ENCODE measurements at regions not wholly inside any gene's neighbourhood (a gene's known extent, or its start where the extent isn't known, plus 50 kb on each side); places are given as distances from the start of the nearest gene placed in this dataset.

DNA sequence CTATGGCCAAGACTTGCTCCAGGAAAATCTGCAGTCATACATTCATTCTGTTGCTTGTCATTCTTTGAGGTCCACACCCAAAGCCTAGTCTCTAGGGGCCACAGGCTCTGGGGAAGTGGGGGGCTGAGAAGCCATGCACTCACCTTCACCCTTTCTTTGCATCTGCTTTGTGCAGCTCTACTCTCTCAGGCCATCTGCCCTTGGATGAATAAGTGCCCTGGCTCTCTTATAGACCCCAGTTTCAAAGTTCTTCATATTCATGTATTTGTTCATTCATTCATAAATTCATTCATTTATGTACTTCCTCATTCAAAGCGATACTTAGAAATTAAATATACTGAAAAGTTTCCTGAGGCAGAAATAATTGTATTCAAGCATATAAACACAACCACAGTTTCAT lies 130.3 kb upstream of the FAM98A start:
- CTCF ChIA-PET (ENCODE audit: partially characterized antibody), result no interaction called here
- Histone ChIP-seq H4K91ac (replicated peaks; ENCODE audit: insufficient read length, low read length) (no peak overlapping the region), H3K36me3 (ENCODE audit: control insufficient read depth in 2 of 4, insufficient read depth in 4 of 4, low read length in 3 of 4) (no peaks in the 10 kb centered on the region), H3K79me1 (ENCODE audit: low read depth, low read length) (no peaks in the 10 kb centered on the region), H4K8ac (ENCODE audit: extremely low read depth, insufficient read depth, low read length) (no peak overlapping the region; the same call in 1 of the 2 replicates), H2BK12ac (ENCODE audit: low read depth, low read length) (no peak overlapping the region), H2BK5ac (ENCODE audit: low read depth, low read length) (no peak overlapping the region), H3K23me2 (ENCODE audit: low read depth, low read length) (no peaks in the 10 kb centered on the region), H2BK20ac (ENCODE audit: low read length) (no peak overlapping the region; the same call in 1 of the 2 replicates), H3K27ac (ENCODE audit: low read depth, low read length) (no peak overlapping the region), H3K9me3 (ENCODE audit: insufficient read depth in 2 of 2, low read depth in 1 of 2, low read length in 1 of 2) (no peaks in the 10 kb centered on the region; a peak in 1 of 4 replicates), H3K14ac (ENCODE audit: insufficient read length) (no peak overlapping the region), H3K9ac (replicated peaks in 1 of 4; ENCODE audit: extremely low read depth in 1 of 4, low read depth in 3 of 4, low read length in 3 of 4) (no peak overlapping the region; a peak in 1 of 7 replicates), H3K23ac (ENCODE audit: insufficient read length) (no peak overlapping the region), H2AFZ (ENCODE audit: low read length) (no peak overlapping the region), H4K20me1 (replicated peaks in 1 of 2; ENCODE audit: control insufficient read depth in 1 of 2, insufficient read depth in 2 of 2, low read length in 2 of 2) (no peaks in the 10 kb centered on the region), H2BK120ac (replicated peaks; ENCODE audit: low read depth, low read length) (no peak overlapping the region), H2AK5ac (ENCODE audit: low read depth, low read length) (no peak overlapping the region), H3K4me3 (ENCODE audit: extremely low read depth in 1 of 4, insufficient read depth in 2 of 4, low read depth in 3 of 4, low read length in 4 of 4) (no peak overlapping the region), H2BK15ac (ENCODE audit: low read length) (no peak overlapping the region), H3K4ac (replicated peaks; ENCODE audit: insufficient read length, low read depth, low read length) (no peak overlapping the region), H3K27me3 (replicated peaks in 1 of 4; ENCODE audit: control insufficient read depth in 3 of 4, extremely low read depth in 1 of 4, insufficient read depth in 3 of 4, low read length in 3 of 4) (no peaks in the 10 kb centered on the region), H3K18ac (ENCODE audit: extremely low read depth, low read length) (no peak overlapping the region), H3K4me2 (ENCODE audit: insufficient read depth in 1 of 2, low read depth in 2 of 2, low read length in 2 of 2) (no peak overlapping the region), H3K56ac (replicated peaks; ENCODE audit: insufficient read length, low read depth, low read length) (no peak overlapping the region), H3K4me1 (replicated peaks in 1 of 4; ENCODE audit: control insufficient read depth in 3 of 4, insufficient read depth in 4 of 4, low read length in 3 of 4) (peaks cover 0 to 5% (median 0%) of the 10 kb centered on the region in 4 experiments; a peak in 1 of 7 replicates), H4K5ac (ENCODE audit: insufficient read length, low read depth, low read length) (no peak overlapping the region), H3K79me2 (ENCODE audit: control insufficient read depth in 1 of 2, insufficient read depth in 2 of 2, low read length in 2 of 2) (no peaks in the 10 kb centered on the region)
- TF ChIP-seq CREB1 (IDR thresholded peaks at IDR 0.05) (no peak), POLR2A (IDR thresholded peaks at IDR 0.05; ENCODE audit: control extremely low read depth in 1 of 2, low read depth in 2 of 2, low read length in 2 of 2) (no peak), USF2 (IDR thresholded peaks at IDR 0.05; ENCODE audit: low read length) (no peak), MAFK (IDR thresholded peaks at IDR 0.05; ENCODE audit: low read depth, low read length) (no peak)
- FAIRE-seq (no peak), DNase-seq (ENCODE audit: low read depth in 1 of 2, low spot score in 2 of 2) (no peak)
- 96% methylated on average over 1 of the region's 1 CpG; no CpG with 5 or more reads in 1 of the 2 experiments for whole genome bisulfite sequencing, 2 experiments (ENCODE audit: extremely low coverage in 1 of 2, insufficient coverage in 1 of 2, insufficient read length in 1 of 2, insufficient replicate concordance in 2 of 2, low coverage in 1 of 2, low lambda C conversion rate in 2 of 2, missing lambda C conversion rate in 1 of 2)
- POLR2A ChIA-PET (ENCODE audit: partially characterized antibody), result no interaction called here

All from H1 (cell line).